ENCODE measurements at regions not wholly inside any gene's neighbourhood (a gene's known extent, or its start where the extent isn't known, plus 50 kb on each side); places are given as distances from the start of the nearest gene placed in this dataset.
A peak's percentile ranks its signal among the peaks of the same experiment; 100 is the strongest.

DNA sequence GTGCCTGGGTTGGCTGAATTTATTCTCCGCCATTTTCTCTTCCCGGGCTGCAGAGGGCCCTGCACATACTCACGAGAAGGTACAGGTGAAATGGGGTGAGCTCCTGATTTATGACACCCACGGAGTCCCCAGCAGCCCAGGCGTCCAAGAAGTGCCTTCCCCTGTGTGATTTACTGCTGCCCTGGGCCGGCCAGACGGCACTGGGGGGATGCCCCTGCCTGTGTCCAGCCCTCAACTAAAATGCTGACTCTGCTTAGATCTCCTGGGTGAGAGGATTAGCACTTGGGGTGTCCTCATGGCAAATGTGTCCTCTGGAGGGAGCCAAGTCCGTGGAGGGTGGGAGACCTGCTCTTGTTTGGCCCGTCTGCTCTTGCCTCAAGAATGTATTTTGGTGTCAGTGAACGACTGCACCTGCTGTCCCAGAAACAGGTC is 132.4 kb downstream of the MAF start:
- H4K20me1 ChIP-seq (ENCODE audit: control insufficient read depth, extremely low read depth, insufficient read depth, low read length) = no peaks in the 10 kb centered on the region
- dilution Hi-C loops (cut with MboI; ENCODE audit: extremely low pct_ligation_motif_present, low sequenced_read_pairs) = no loop called here
- H3K9me3 ChIP-seq (ENCODE audit: control insufficient read depth, low read depth, low read length) = no peaks in the 10 kb centered on the region
- no peak overlapping the region for H3K27ac ChIP-seq (ENCODE audit: control insufficient read depth, insufficient read depth, low read length)
- TF ChIP-seq, protein P1, sequence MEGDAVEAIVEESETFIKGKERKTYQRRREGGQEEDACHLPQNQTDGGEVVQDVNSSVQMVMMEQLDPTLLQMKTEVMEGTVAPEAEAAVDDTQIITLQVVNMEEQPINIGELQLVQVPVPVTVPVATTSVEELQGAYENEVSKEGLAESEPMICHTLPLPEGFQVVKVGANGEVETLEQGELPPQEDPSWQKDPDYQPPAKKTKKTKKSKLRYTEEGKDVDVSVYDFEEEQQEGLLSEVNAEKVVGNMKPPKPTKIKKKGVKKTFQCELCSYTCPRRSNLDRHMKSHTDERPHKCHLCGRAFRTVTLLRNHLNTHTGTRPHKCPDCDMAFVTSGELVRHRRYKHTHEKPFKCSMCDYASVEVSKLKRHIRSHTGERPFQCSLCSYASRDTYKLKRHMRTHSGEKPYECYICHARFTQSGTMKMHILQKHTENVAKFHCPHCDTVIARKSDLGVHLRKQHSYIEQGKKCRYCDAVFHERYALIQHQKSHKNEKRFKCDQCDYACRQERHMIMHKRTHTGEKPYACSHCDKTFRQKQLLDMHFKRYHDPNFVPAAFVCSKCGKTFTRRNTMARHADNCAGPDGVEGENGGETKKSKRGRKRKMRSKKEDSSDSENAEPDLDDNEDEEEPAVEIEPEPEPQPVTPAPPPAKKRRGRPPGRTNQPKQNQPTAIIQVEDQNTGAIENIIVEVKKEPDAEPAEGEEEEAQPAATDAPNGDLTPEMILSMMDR (optimal IDR thresholded peaks at IDR 0.05 in 1 of 3, IDR thresholded peaks at IDR 0.05 in 1 of 3, conservative IDR thresholded peaks at IDR 0.05 in 1 of 3; ENCODE audit: extremely low read depth in 1 of 3, insufficient read depth in 2 of 3, low read length in 3 of 3) = no peak
- no peak for TF ChIP-seq EZH2 (IDR thresholded peaks at IDR 0.05; ENCODE audit: low read length)
- DNase-seq (ENCODE audit: low read depth, low spot score) (no peak), FAIRE-seq (no peak)
- H3K9ac ChIP-seq (ENCODE audit: control insufficient read depth, extremely low read depth, insufficient read depth, low read length) = no peak overlapping the region
- no peak overlapping the region for H3K4me2 ChIP-seq (ENCODE audit: control insufficient read depth, extremely low read depth, insufficient read depth, low read depth, low read length)
- no peaks in the 10 kb centered on the region for H3K27me3 ChIP-seq (ENCODE audit: control insufficient read depth, extremely low read depth, insufficient read depth, low read length)
- no peaks in the 10 kb centered on the region for H3K36me3 ChIP-seq (ENCODE audit: control insufficient read depth in 2 of 2, extremely low read depth in 1 of 2, insufficient read depth in 2 of 2, low read length in 2 of 2)
- no peaks in the 10 kb centered on the region for H3K9me1 ChIP-seq (ENCODE audit: control insufficient read depth, extremely low read depth, insufficient read depth, low read length)
- peaks cover 6% of the 10 kb centered on the region for H3K4me1 ChIP-seq (ENCODE audit: control insufficient read depth, extremely low read depth, insufficient read depth, low read length)
- no peaks in the 10 kb centered on the region for H3K79me2 ChIP-seq (ENCODE audit: control insufficient read depth, insufficient read depth, low read length)
- no peak overlapping the region for H3K4me3 ChIP-seq (ENCODE audit: control insufficient read depth in 2 of 3, extremely low read depth in 1 of 3, insufficient read depth in 2 of 3, low read depth in 1 of 3, low read length in 3 of 3)
- H2AFZ ChIP-seq (ENCODE audit: control insufficient read depth, low read length) = no peak overlapping the region

DNA sequence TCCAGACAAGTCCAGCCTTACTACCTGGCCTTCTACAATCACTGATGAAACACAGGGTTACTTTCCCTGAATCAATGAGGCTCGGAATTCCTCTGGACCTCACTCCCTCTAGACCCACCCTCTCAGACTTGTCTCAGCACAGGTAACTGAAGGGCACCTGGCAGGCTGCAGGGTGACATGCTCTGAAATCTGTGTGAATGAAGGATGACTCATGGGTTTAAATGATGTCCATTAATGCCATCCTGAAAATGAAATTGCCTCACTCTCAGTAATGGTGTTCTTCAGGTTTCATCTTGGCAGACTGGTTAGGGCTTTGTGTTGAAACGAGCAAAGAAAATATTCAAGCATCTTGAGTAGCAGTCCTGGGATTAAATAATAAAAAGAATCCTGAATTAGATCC is 134.4 kb downstream of the MAF start:
- dilution Hi-C loops (cut with MboI; ENCODE audit: extremely low pct_ligation_motif_present, low sequenced_read_pairs) = no loop called here
- Histone ChIP-seq H3K9me1 (ENCODE audit: control insufficient read depth, extremely low read depth, insufficient read depth, low read length) (no peaks in the 10 kb centered on the region), H3K4me1 (ENCODE audit: control insufficient read depth, extremely low read depth, insufficient read depth, low read length) (peaks cover 6% of the 10 kb centered on the region), H3K9ac (ENCODE audit: control insufficient read depth, extremely low read depth, insufficient read depth, low read length) (no peak overlapping the region), H3K9me3 (ENCODE audit: control insufficient read depth, low read depth, low read length) (no peaks in the 10 kb centered on the region), H3K36me3 (ENCODE audit: control insufficient read depth in 2 of 2, extremely low read depth in 1 of 2, insufficient read depth in 2 of 2, low read length in 2 of 2) (no peaks in the 10 kb centered on the region), H3K4me2 (ENCODE audit: control insufficient read depth, extremely low read depth, insufficient read depth, low read depth, low read length) (peak overlapping the region; percentile 13), H3K79me2 (ENCODE audit: control insufficient read depth, insufficient read depth, low read length) (no peaks in the 10 kb centered on the region), H3K4me3 (ENCODE audit: control insufficient read depth in 2 of 3, extremely low read depth in 1 of 3, insufficient read depth in 2 of 3, low read depth in 1 of 3, low read length in 3 of 3) (no peak overlapping the region), H3K27me3 (ENCODE audit: control insufficient read depth, extremely low read depth, insufficient read depth, low read length) (no peaks in the 10 kb centered on the region), H2AFZ (ENCODE audit: control insufficient read depth, low read length) (no peak overlapping the region), H4K20me1 (ENCODE audit: control insufficient read depth, extremely low read depth, insufficient read depth, low read length) (no peaks in the 10 kb centered on the region), H3K27ac (ENCODE audit: control insufficient read depth, insufficient read depth, low read length) (no peak overlapping the region)
- FAIRE-seq = peak; percentile 44
- TF ChIP-seq, protein P1 (optimal IDR thresholded peaks at IDR 0.05 in 1 of 3, IDR thresholded peaks at IDR 0.05 in 1 of 3, conservative IDR thresholded peaks at IDR 0.05 in 1 of 3; ENCODE audit: extremely low read depth in 1 of 3, insufficient read depth in 2 of 3, low read length in 3 of 3) = no peak
- TF ChIP-seq EZH2 (IDR thresholded peaks at IDR 0.05; ENCODE audit: low read length) = no peak
- peak; percentile 9 for DNase-seq (ENCODE audit: low read depth, low spot score)

All from keratinocyte (primary cell).